ENCODE measurements at regions not wholly inside any gene's neighbourhood (a gene's known extent, or its start where the extent isn't known, plus 50 kb on each side); places are given as distances from the start of the nearest gene placed in this dataset.
"Not testable (repeated sequence)": the region's sequence is repeated elsewhere in the genome, so short reads cannot be mapped to it uniquely, and the experiment has no call there.

GRCh38 chr7:6882321-6882721 is 56.2 kb upstream of the CCZ1B start:
- FAIRE-seq: not testable (repeated sequence)

DNA sequence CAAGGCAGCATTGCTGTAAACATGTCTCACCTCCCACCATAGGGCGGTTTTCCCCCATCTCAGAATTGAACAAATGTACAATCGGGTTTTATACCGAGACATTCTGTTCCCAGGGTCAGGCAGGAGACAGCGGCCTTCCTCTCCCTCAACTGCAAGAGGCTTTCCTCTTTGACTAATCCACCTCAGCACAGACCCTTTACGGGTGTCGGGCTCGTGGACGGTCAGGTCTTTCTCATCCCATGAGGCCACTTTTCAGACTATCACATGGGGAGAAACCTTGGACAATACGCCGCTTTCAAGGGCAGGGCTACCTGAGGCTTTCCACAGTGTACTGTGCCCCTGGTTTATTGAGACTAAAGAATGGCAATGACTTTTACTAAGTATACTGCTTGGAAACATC is 57.7 kb upstream of the CCZ1B start:
- not testable (repeated sequence) for FAIRE-seq

GRCh38 chr7:6886198-6886597 is 60.1 kb upstream of the CCZ1B start:
- no peak for FAIRE-seq

- FAIRE-seq: not testable (repeated sequence)
These were observed 62.4 kb upstream of the CCZ1B start for GRCh38 chr7:6888267-6889045.

- FAIRE-seq: no peak
These were observed 63.3 kb upstream of the CCZ1B start for GRCh38 chr7:6889252-6889812.

- FAIRE-seq: not testable (repeated sequence)
These were observed 76.0 kb upstream of the CCZ1B start for GRCh38 chr7:6902097-6902518.

- not testable (repeated sequence) for FAIRE-seq
These were observed 77.2 kb upstream of the CCZ1B start for GRCh38 chr7:6903289-6903688.

GRCh38 chr7:6903792-6904191 is 77.7 kb upstream of the CCZ1B start:
- not testable (repeated sequence) for FAIRE-seq

DNA sequence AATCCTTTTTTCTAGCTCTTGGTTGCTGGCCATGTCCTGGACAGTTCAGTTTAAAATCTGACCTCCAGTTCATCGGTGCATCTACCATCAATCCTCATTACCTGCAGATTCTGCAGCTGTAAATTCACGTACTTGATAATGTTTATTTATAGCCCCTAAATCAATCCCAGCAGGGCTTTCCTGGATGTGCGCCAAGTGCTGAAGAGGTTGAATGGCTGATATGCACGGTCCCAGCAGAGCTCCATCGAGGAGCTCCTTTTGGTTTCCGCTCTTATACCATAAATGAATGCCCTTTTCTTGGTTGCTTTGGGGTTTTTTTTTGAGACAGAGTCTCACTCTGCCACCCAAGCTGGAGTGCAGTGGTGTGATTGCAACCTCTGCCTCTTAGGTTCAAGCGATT is 91.2 kb upstream of the CCZ1B start:
- FAIRE-seq: no peak

- FAIRE-seq: not testable (repeated sequence)
These were observed 93.1 kb upstream of the CCZ1B start for GRCh38 chr7:6919169-6919568.

DNA sequence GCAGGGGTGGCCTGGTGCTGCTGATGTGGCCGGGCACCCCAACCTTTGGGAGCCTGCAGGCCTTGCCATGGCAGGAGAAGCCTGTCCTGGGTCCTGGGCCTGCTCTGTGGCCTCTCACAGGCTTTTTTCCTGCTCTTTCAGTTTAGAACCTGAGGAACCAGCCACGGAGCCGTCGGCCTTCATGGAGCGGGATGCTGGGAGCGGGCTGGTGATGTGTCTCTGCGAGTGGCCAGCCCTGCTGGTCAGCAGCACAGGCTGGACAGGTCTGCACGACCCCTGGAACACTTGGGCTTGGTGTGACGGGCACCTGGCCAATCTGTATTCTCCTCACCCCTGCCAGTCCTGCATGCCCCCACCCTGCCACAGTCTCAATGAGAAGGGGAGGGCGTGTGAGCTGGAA is 98.4 kb upstream of the CCZ1B start:
- FAIRE-seq: not testable (repeated sequence)

GRCh38 chr7:6926193-6927174 is 100.4 kb upstream of the CCZ1B start:
- FAIRE-seq: not testable (repeated sequence)

DNA sequence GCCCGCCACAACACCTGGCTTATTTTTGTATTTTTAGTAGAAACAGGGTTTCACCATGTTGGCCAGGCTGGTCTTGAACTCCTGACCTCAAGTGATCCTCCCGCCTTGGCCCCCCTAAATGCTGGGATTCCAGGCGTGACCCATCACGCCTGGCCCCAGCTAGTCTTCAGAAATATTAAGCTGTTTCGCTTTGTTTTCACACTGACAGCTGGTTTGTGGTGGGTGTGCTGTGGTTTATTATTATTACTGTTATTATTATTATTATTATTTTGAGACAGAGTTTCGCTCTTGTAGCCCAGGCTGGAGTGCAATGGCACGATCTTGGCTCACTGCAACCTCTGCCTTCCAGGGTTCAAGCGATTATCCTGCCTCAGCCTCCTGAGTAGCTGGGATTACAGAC is 101.6 kb upstream of the CCZ1B start:
- FAIRE-seq: not testable (repeated sequence)

DNA sequence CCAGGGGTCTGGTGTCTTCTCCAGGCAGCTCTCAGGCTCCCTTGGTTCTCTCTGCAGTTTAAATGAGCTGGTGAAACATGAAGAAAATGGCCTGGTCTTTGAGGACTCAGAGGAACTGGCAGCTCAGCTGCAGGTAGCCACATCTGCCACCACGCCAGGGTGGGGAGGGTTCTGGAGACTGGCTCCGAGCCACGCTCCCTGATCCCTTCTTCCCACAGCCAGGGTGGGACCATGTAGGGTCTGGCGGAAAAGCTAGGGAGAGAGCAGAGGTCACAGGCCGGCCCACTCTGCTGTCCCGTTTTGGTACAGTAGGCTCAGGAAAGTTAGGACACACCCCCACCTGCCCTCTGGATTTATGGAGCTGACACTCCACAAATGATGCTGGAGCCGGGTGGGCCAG is 103.5 kb upstream of the CCZ1B start:
- FAIRE-seq: not testable (repeated sequence)

DNA sequence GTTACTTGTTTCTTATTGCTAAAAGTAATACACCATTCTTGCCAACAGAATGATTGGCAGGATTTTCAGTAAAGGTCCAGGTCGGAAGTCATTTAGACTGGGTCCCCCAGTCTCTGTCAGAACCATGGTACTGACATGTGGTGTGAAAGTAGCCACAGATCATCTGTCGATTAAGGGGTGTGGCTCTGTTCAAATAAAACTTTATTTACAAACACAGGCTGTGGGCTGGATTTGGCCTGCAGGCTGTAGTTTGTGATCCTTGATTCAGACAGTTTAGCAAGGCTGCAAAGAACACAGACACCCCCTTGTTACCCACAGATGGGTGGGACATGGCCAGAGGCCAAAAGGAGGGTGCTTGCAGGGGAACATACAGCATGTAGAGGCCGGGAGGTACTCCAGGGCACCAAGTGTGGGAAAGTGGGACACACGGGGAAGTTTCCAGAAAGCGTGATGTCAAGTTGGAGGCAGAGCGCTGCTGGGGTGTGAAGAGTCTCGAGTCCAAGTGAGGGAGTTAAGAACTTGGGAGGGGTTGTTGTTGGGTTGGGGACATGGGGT is 104.1 kb upstream of the CCZ1B start:
- not testable (repeated sequence) for FAIRE-seq

DNA sequence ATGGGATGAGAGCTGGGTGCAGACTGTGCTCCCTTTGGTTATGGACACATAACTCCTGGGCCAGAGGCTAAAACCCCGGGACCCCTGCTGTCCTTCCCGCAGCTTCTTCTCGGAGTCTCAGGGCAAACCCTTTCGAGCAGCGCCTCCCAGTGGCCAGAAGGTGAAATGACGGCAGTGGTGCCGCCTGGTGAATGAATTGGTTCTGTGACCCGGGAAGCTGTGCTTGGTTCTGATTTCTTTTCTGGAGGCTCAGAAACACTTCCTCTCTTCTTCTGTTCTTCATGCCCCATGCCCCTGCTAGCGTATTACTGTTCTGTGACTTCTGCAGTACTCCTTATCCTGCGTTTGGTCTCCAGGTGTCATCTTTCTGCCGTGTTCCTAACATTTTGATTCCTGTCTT is 104.7 kb upstream of the CCZ1B start:
- not testable (repeated sequence) for FAIRE-seq

DNA sequence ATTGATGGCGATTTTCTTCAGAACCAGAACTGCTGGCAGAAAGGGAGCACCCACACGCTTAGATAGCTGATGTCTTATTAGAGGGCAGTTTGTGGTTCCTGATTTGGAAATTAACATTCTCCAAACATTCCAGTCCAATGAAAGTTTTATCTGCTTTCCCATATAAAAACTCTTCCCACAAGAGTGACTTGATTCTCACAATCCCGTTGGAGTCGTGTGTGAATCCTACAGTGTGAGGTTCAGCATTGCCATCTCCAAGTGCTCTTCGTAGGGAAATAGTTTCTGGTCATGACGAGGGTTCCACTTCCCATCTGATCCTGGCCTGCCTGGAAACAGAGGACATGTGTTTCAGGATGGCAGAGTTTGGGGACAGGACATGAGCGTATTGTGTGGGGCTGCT is 105.4 kb upstream of the CCZ1B start:
- FAIRE-seq: not testable (repeated sequence)

- not testable (repeated sequence) for FAIRE-seq
These were observed 108.0 kb upstream of the CCZ1B start for GRCh38 chr7:6933954-6934632.

DNA sequence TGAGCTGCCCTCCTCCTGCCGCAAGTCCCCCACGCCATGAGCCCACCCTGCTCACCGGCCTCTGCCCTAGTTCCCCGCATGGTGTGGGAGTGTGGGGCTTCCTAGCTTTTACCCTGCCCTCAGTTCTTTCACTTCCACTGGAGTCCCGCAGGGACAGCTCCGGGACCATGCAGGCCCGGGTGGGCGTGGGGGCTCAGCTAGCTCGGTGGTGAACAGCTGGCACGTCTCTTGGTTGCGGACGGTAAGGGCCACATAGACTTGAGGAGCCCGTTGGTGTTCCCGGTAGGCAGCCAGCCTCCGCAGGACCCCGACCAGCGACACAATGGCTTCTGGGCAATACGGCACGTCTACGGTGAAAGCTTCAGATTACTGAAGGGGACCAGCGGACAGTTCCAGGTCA is 108.9 kb upstream of the CCZ1B start:
- FAIRE-seq: no peak

DNA sequence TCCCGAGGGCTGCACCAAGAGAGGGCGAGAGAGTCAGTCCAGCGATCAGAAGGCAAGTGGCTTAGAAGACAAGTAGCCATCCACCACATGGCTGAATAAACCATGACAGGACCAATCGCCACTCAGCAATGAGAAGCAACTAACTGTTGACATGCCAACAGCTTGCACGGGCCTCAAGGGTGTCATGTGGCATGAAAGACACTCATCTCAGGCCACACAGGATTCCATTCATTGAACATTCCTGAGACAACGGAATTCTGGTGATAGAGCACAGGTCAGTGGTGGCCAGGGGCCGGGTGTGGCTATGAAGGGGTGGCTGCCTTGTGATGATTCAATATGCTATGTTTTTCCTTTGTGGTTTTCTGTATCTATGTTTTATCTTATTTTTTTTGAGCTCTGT is 110.6 kb upstream of the CCZ1B start:
- not testable (repeated sequence) for FAIRE-seq

DNA sequence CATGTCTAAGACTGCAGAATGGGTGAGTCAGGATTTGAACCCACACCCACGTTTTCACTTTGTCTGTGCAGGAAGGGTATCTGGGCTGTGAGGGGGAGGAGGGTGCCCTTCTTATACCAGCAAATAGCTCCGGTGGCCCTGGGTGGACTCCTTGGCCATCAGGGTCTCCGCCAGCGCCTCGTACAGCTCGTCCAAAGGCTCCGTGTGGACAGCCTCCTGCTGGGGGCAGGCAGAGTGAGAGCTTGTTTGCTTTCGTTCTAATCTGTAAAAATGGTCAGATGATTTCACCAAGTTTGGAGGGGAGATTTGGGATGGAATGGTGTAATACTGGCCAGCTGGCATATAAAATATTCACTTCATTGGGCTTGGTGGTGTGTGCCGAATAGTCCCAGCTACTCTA is 111.7 kb upstream of the CCZ1B start:
- FAIRE-seq: not testable (repeated sequence)

- not testable (repeated sequence) for FAIRE-seq
These were observed 112.2 kb upstream of the CCZ1B start for GRCh38 chr7:6938284-6938683.

All from TTC549 (cell line).